Esophagus squamous epithelium (tissue), 5 donors: ENCODE measurements at regions not wholly inside any gene's neighbourhood (a gene's known extent, or its start where the extent isn't known, plus 50 kb on each side); places are given as distances from the start of the nearest gene placed in this dataset.

ENCODE experiments used
- DNase-seq: peaks from one replicate; lab custom pipeline; 2025; lab: John Stamatoyannopoulos, UW
- H3K27ac ChIP-seq, 4 donors: fragments of 200-600 bp; sonication (generic); one replicate each; pipeline ENCODE4 v1.5.1; 2016 to 2019; ENCODE audit warnings: mild to moderate bottlenecking in 1 of 4
- H3K27me3 ChIP-seq, 4 donors: fragments of 200-600 bp; sonication (generic); 1 replicate in 3 of 4; 2 replicates in 1 of 4; pipeline versions ENCODE4 v1.5.1 to v1.6.0; 2017 to 2021; ENCODE audit warnings: antibody characterized with exemption in 1 of 4
- H3K36me3 ChIP-seq, 3 donors: fragments of 200-600 bp; sonication (generic); one replicate each; pipeline ENCODE4 v1.5.1; 2016 to 2019
- H3K4me1 ChIP-seq, 3 donors: fragments of 200-600 bp; sonication (generic); one replicate each; pipeline ENCODE4 v1.5.1; 2017 to 2019
- H3K4me3 ChIP-seq, 4 donors: fragments of 200-600 bp; sonication (generic); 1 replicate in 3 of 4; 2 replicates in 1 of 4; pipeline ENCODE4 v1.5.1; 2016 to 2019; ENCODE audit warnings: mild to moderate bottlenecking in 2 of 4, moderate library complexity in 1 of 4
- H3K9me3 ChIP-seq, 3 donors: fragments of 200-600 bp; sonication (generic); one replicate each; pipeline ENCODE4 v1.5.1; 2016 to 2019
- CTCF ChIP-seq, 6 experiments: fragments of 450-650 bp in 4 of 6; fragments of 200-600 bp in 2 of 6; sonication (generic) in 2 of 6; IDR thresholded peaks; one replicate each; pipeline ENCODE4 v1.5.1; 2016 to 2019; ENCODE audit warnings: antibody characterized with exemption in 6 of 6, mild to moderate bottlenecking in 4 of 6, moderate library complexity in 4 of 6
- POLR2A ChIP-seq, 4 donors: fragments of 450-650 bp; IDR thresholded peaks; one replicate each; pipeline ENCODE4 v1.6.1; 2017; ENCODE audit warnings: antibody characterized with exemption in 4 of 4, mild to moderate bottlenecking in 4 of 4, moderate library complexity in 3 of 4
- WGBS, 2 donors: methylation state at CpG; one replicate each; pipeline ENCODE4 v1.1.5; 2018; 5-methylcytosine and 5-hydroxymethylcytosine counted together
- intact Hi-C: fragments of 100-400 bp; cut with DNase I; formaldehyde crosslinking; loops from one replicate; pipeline ENCODE4 v1.15.0; 2022
- donor health status: DM: yes; HTN: yes; CAD: no.

GRCh38 chr10:4266416-4267085 lies 481.5 kb upstream of the KLF6 start:
- no peak for DNase-seq
- WGBS, 2 donors: 26 to 31% methylated on average over 4 of the region's 4 CpGs
- Histone ChIP-seq H3K27me3 (no peaks in the 10 kb centered on the region), H3K4me1 (peaks cover 4 to 42% (median 28%) of the 10 kb centered on the region in 3 donors), H3K27ac (peak overlapping the region in 3 of 4 donors; percentile 14 to 53 (median 27)), H3K9me3 (no peaks in the 10 kb centered on the region), H3K36me3 (no peaks in the 10 kb centered on the region), H3K4me3 (no peak overlapping the region)
- intact Hi-C loops: no loop called here
- TF ChIP-seq CTCF (IDR thresholded peaks at IDR 0.05) (no peak), POLR2A (IDR thresholded peaks at IDR 0.05) (no peak)

GRCh38 chr10:4265964-4266363 lies 481.0 kb upstream of the KLF6 start:
- intact Hi-C loops: no loop called here
- DNase-seq: no peak
- no peaks in the 10 kb centered on the region for H3K36me3 ChIP-seq
- no peaks in the 10 kb centered on the region for H3K9me3 ChIP-seq
- no peak overlapping the region for H3K4me3 ChIP-seq
- no peaks in the 10 kb centered on the region for H3K27me3 ChIP-seq
- H3K27ac ChIP-seq: peak overlapping the region in 1 of 4 donors; percentile 26
- peaks cover 4 to 42% (median 28%) of the 10 kb centered on the region in 3 donors for H3K4me1 ChIP-seq
- WGBS, 2 donors: 60 to 63% methylated on average over 3 of the region's 3 CpGs
- TF ChIP-seq POLR2A (IDR thresholded peaks at IDR 0.05): no peak
- no peak for TF ChIP-seq CTCF (IDR thresholded peaks at IDR 0.05)

GRCh38 chr10:4264209-4264865 lies 479.3 kb upstream of the KLF6 start:
- Histone ChIP-seq H3K9me3 (no peaks in the 10 kb centered on the region), H3K27me3 (no peaks in the 10 kb centered on the region), H3K4me1 (peaks cover 11 to 42% (median 19%) of the 10 kb centered on the region in 3 donors), H3K36me3 (no peaks in the 10 kb centered on the region), H3K27ac (peak overlapping the region in 1 of 4 donors; percentile 11), H3K4me3 (no peak overlapping the region)
- no peak for TF ChIP-seq CTCF (IDR thresholded peaks at IDR 0.05)
- TF ChIP-seq POLR2A (IDR thresholded peaks at IDR 0.05): no peak
- no peak for DNase-seq
- intact Hi-C loops: no loop called here
- WGBS, 2 donors: 60 to 84% methylated on average over 6 to 8 of the region's 8 CpGs

GRCh38 chr10:4263601-4263921 lies 478.6 kb upstream of the KLF6 start:
- TF ChIP-seq POLR2A (IDR thresholded peaks at IDR 0.05) (no peak), CTCF (IDR thresholded peaks at IDR 0.05) (no peak)
- Histone ChIP-seq H3K4me1 (peaks cover 11 to 42% (median 19%) of the 10 kb centered on the region in 3 donors), H3K27ac (peak overlapping the region in 2 of 4 donors; percentile 11 to 48), H3K4me3 (no peak overlapping the region), H3K36me3 (no peaks in the 10 kb centered on the region), H3K9me3 (no peaks in the 10 kb centered on the region), H3K27me3 (no peaks in the 10 kb centered on the region)
- 59 to 67% methylated on average over 2 of the region's 3 CpGs for WGBS, 2 donors
- intact Hi-C loops: no loop called here
- DNase-seq: no peak

- peak overlapping the region in 1 of 4 donors; percentile 11 for H3K27ac ChIP-seq
- H3K4me3 ChIP-seq: no peak overlapping the region
- intact Hi-C loops: no loop called here
- 80 to 82% methylated on average over 4 of the region's 4 CpGs for WGBS, 2 donors
- DNase-seq: no peak
- H3K9me3 ChIP-seq: no peaks in the 10 kb centered on the region
- TF ChIP-seq CTCF (IDR thresholded peaks at IDR 0.05) (no peak), POLR2A (IDR thresholded peaks at IDR 0.05) (no peak)
- H3K4me1 ChIP-seq: peaks cover 11 to 42% (median 19%) of the 10 kb centered on the region in 3 donors
- H3K27me3 ChIP-seq: no peaks in the 10 kb centered on the region
- H3K36me3 ChIP-seq: no peaks in the 10 kb centered on the region
These were observed 478.0 kb upstream of the KLF6 start for GRCh38 chr10:4262870-4263600.
